Ishikawa (cell line): ENCODE measurements at regions not wholly inside any gene's neighbourhood (a gene's known extent, or its start where the extent isn't known, plus 50 kb on each side); places are given as distances from the start of the nearest gene placed in this dataset.

Source experiments
- CEBPB ChIP-seq: IDR thresholded peaks from 2 replicates; pipeline ENCODE4 v1.6.1; 2012
- CREB1 ChIP-seq: IDR thresholded peaks from 2 replicates; pipeline ENCODE4 v1.6.1; 2012; ENCODE audit warnings: low read depth
- EGR1 ChIP-seq: IDR thresholded peaks from 2 replicates; pipeline ENCODE4 v1.6.1; 2012
- EP300 ChIP-seq: IDR thresholded peaks from 2 replicates; pipeline ENCODE4 v1.6.1; 2012; ENCODE audit warnings: borderline replicate concordance
- FOXM1 ChIP-seq: IDR thresholded peaks from 2 replicates; pipeline ENCODE4 v1.6.1; 2012; ENCODE audit warnings: low read depth, borderline replicate concordance
- MAX ChIP-seq: IDR thresholded peaks from 2 replicates; pipeline ENCODE4 v1.6.1; 2012
- NFIC ChIP-seq: IDR thresholded peaks from 2 replicates; pipeline ENCODE4 v1.6.1; 2012
- RAD21 ChIP-seq: IDR thresholded peaks from 2 replicates; pipeline ENCODE4 v1.6.1; 2012; ENCODE audit warnings: low read depth
- REST ChIP-seq: IDR thresholded peaks from 2 replicates; pipeline ENCODE4 v1.6.1; 2012; ENCODE audit warnings: low read depth, mild to moderate bottlenecking
- TAF1 ChIP-seq: IDR thresholded peaks from 2 replicates; pipeline ENCODE4 v1.6.1; 2012; ENCODE audit warnings: low read depth, mild to moderate bottlenecking
- TCF12 ChIP-seq: IDR thresholded peaks from 2 replicates; pipeline ENCODE4 v1.6.1; 2012; ENCODE audit warnings: low read depth
- TEAD4 ChIP-seq: IDR thresholded peaks from 2 replicates; pipeline ENCODE4 v1.6.1; 2012
- USF1 ChIP-seq: IDR thresholded peaks from 2 replicates; pipeline ENCODE4 v1.6.1; 2012
- YY1 ChIP-seq: IDR thresholded peaks from 2 replicates; pipeline ENCODE4 v1.6.1; 2012; ENCODE audit warnings: low read depth
- ZBTB7A ChIP-seq: IDR thresholded peaks from 2 replicates; pipeline ENCODE4 v1.6.1; 2012; ENCODE audit warnings: low read depth

- no peak for TF ChIP-seq TCF12
- TF ChIP-seq EGR1, result no peak
- TF ChIP-seq NFIC, result no peak
- no peak for TF ChIP-seq CREB1
- no peak for TF ChIP-seq USF1
- no peak for TF ChIP-seq ZBTB7A
- TF ChIP-seq YY1, result no peak
- TF ChIP-seq MAX, result no peak
- no peak for TF ChIP-seq FOXM1
- no peak for TF ChIP-seq CEBPB
- no peak for TF ChIP-seq REST
- no peak for TF ChIP-seq RAD21
- no peak for TF ChIP-seq TAF1
- no peak for TF ChIP-seq TEAD4
Observed at GRCh38 chr5:136906545-136906944, 541.2 kb upstream of the TRPC7 start.

GRCh38 chr5:136905571-136905970 lies 540.2 kb upstream of the TRPC7 start:
- TF ChIP-seq YY1 (no peak), TEAD4 (no peak), CREB1 (no peak), EGR1 (no peak), EP300 (no peak), ZBTB7A (no peak), MAX (no peak), NFIC (no peak), USF1 (no peak), TCF12 (no peak), RAD21 (no peak), TAF1 (no peak), CEBPB (no peak), REST (no peak)

- no peak for TF ChIP-seq FOXM1
- TF ChIP-seq TCF12, result no peak
- TF ChIP-seq MAX, result no peak
Observed at GRCh38 chr5:136894070-136894469, 528.7 kb upstream of the TRPC7 start.

GRCh38 chr5:136892000-136892399 lies 526.7 kb upstream of the TRPC7 start:
- TF ChIP-seq EGR1 (no peak), ZBTB7A (no peak), YY1 (no peak), NFIC (no peak), FOXM1 (no peak), TCF12 (no peak), EP300 (no peak), RAD21 (no peak), TAF1 (no peak), REST (no peak), USF1 (no peak), CREB1 (no peak), CEBPB (no peak)
